Mucosa of descending colon (tissue), 3 donors: ENCODE measurements at regions not wholly inside any gene's neighbourhood (a gene's known extent, or its start where the extent isn't known, plus 50 kb on each side); places are given as distances from the start of the nearest gene placed in this dataset.
A peak's percentile ranks its signal among the peaks of the same experiment; 100 is the strongest.

Experiments used
- ATAC-seq: fragments of 200-7000 bp; cut with Tn5 transposase; one replicate; pipeline ENCODE4 v1.9.1; 2020; ENCODE audit warnings: mild to moderate bottlenecking, moderate library complexity
- DNase-seq, 3 donors: peaks; one replicate each; pipeline ENCODE4 v3.0.0-alpha.2; 2020
- H3K36me3 ChIP-seq: fragments of 200-600 bp; one replicate; pipeline ENCODE4 v1.8.0; 2021; ENCODE audit warnings: low read depth, mild to moderate bottlenecking
- H3K4me1 ChIP-seq: fragments of 200-600 bp; one replicate; pipeline ENCODE4 v1.8.0; 2021; ENCODE audit warnings: low read depth, mild to moderate bottlenecking
- H3K4me3 ChIP-seq: fragments of 200-600 bp; one replicate; pipeline ENCODE4 v1.8.0; 2021; ENCODE audit warnings: mild to moderate bottlenecking
- H3K9me3 ChIP-seq: fragments of 200-600 bp; one replicate; pipeline ENCODE4 v1.8.0; 2021; ENCODE audit warnings: mild to moderate bottlenecking
- intact Hi-C, 2 donors: fragments of 100-400 bp; cut with DNase I in 1 of 2; cut with micrococcal nuclease in 1 of 2; formaldehyde crosslinking; loops; one replicate each; pipeline versions ENCODE4 v1.11.0 to v1.11.1; 2022; cut with DNase I, micrococcal nuclease
- TF ChIP-seq, protein P1 (sequence below): fragments of 200-600 bp; IDR thresholded peaks from one replicate; pipeline ENCODE4 v1.8.0; 2022; ENCODE audit warnings: antibody characterized with exemption, mild to moderate bottlenecking
- donor health status: DM: no; HTN: no; CAD: no; lungs with moderate emphysema.
- donor health status: DM: no; HTN: no; CAD: no.
- donor health status: DM: no; HTN: yes; CAD: no.

DNA sequence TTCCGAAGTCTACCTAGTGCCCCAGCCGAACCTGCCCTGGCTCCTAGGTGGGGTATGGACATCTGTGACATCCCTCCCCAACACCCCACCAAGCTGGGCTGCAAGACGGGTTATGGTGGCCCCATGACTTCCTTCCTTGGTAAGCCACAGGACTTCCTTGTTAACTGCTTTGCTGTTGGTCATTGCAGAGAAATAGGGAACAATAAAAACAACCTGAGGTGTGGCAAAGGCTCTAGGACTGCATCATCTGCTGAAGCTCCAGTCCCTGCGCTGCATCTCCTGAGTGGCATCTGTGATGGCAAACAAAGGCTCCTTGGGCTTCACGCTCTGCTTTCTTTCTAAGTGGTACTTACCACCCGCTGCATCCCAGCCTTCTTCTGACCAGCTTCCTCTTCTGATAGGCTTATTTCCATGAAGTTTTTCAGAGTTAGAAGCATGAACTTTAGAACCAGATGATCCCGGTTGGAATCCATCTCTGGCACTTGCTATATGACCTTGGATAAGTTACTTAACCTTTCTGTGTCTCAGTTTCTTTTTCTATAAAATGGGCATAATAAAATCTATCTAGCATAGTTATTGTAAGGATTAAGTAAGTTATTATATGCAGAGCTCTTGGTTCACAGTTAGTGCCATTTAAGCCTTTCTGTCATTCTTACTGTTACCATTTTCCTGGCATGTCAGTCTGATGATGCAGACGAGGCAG, 216.8 kb downstream of the RPS24 start:
- no peaks in the 10 kb centered on the region for H3K9me3 ChIP-seq
- intact Hi-C loops = no loop called here
- H3K4me1 ChIP-seq = no peaks in the 10 kb centered on the region
- no peaks in the 10 kb centered on the region for H3K36me3 ChIP-seq
- ATAC-seq = peak; percentile 35
- no peak overlapping the region for H3K4me3 ChIP-seq
- TF ChIP-seq, protein P1, sequence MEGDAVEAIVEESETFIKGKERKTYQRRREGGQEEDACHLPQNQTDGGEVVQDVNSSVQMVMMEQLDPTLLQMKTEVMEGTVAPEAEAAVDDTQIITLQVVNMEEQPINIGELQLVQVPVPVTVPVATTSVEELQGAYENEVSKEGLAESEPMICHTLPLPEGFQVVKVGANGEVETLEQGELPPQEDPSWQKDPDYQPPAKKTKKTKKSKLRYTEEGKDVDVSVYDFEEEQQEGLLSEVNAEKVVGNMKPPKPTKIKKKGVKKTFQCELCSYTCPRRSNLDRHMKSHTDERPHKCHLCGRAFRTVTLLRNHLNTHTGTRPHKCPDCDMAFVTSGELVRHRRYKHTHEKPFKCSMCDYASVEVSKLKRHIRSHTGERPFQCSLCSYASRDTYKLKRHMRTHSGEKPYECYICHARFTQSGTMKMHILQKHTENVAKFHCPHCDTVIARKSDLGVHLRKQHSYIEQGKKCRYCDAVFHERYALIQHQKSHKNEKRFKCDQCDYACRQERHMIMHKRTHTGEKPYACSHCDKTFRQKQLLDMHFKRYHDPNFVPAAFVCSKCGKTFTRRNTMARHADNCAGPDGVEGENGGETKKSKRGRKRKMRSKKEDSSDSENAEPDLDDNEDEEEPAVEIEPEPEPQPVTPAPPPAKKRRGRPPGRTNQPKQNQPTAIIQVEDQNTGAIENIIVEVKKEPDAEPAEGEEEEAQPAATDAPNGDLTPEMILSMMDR = no peak
- peak in 1 of 3 donors; percentile 8 for DNase-seq

DNA sequence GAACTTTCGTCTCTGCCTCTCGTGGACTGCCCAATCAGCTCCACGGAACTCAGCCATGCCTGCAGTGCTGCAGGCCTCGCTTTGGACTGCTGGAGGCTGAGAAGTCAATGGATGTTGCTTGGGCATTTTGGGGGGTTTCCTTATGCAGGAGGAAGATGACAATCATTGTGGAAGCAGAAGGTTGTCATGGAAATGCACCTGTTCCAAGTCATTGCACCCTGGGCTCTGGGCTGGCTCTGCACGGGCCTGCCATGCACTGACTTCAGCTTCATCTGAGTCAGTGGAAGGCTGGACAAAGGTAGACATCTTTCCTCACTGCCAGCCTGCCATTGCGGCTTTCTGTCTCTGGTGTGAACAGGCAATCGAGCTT, 217.3 kb downstream of the RPS24 start:
- TF ChIP-seq, protein P1 = no peak
- Histone ChIP-seq H3K4me1 (no peaks in the 10 kb centered on the region), H3K9me3 (no peaks in the 10 kb centered on the region), H3K36me3 (no peaks in the 10 kb centered on the region), H3K4me3 (no peak overlapping the region)
- ATAC-seq (no peak), DNase-seq (no peak)
- intact Hi-C loops = no loop called here

DNA sequence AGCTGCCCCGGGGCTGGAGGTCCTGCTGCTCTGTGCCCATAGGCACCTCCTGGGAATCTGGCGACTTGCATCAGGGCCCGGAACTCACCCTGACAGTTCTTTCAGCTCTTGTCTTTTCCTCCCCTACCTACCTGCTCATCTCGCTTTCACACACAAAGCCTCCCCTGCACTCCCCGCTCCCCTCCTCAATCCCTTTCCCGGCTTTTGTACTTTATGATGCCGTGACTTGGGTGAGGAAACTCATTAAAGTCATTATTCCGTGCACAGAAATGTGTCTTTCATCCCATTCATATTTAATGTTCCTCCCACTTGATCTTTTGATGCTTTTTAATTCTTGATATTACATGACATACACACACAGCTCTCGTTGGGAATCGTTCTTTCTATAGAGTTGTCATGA, 218.6 kb downstream of the RPS24 start:
- H3K9me3 ChIP-seq = no peaks in the 10 kb centered on the region
- ATAC-seq (no peak), DNase-seq (no peak)
- intact Hi-C loops = no loop called here
- no peaks in the 10 kb centered on the region for H3K4me1 ChIP-seq
- no peak overlapping the region for H3K4me3 ChIP-seq
- no peaks in the 10 kb centered on the region for H3K36me3 ChIP-seq
- TF ChIP-seq, protein P1 = no peak

DNA sequence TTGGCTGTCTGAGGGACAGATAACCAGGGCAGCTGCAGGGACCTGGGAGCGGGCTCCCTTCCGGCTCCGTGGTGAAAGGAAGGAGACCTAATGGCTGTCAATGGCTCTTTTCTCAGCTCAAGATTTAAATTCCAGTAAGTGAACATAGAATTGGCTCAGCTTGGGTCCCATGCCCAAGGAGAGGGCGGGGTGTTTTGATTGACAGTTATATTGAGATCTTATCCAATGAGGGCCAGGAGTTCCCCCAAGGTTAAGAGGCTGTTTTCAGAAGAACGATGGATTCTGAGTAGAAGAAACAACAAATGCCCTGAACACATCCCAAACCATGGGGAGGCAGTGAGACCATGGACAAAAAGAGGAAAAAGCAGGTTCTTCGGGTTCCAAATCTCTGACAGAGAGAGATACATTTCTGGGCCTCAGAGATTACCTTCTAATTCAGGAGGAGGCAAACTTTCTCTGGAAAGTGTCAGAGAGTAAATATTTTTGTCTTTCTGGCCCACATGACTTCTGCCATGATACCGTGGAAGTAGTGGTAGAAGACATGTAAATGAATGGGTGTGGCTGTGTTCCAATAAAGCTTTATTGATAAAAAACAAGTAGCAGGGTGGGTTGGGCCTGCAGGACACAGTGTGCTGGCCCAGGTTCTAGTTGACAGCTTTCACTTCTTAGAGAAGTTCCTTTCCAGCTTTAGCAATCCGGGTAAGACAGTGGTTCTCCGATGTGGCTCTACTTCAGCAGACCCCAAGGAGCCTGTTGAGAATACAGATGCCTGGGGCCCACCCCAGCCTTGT, 219.6 kb downstream of the RPS24 start:
- Histone ChIP-seq H3K4me1 (no peaks in the 10 kb centered on the region), H3K36me3 (no peaks in the 10 kb centered on the region), H3K9me3 (no peaks in the 10 kb centered on the region), H3K4me3 (no peak overlapping the region)
- TF ChIP-seq, protein P1 = no peak
- intact Hi-C loops = no loop called here
- DNase-seq (no peak), ATAC-seq (no peak)

DNA sequence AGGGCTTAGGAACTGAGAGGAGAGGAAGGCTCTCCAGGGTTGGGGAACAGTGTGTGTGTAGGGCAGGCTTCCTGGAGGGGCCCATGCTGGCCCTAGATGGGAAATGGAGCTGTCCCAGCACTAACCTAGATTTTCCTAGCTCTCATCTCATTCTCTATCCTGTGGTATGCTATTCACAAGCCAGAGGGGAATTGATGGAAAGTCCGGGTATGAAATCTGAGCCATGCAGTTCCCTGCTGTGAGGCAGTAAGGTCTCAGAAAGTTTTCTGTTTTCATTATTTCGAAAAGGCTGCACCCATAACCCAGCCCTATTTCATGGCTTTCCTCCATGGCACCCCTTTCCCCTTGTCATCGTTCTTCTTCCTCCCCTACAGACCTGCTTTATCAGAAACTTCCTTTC, 220.3 kb downstream of the RPS24 start:
- H3K4me1 ChIP-seq = no peaks in the 10 kb centered on the region
- no peak for DNase-seq
- H3K36me3 ChIP-seq = no peaks in the 10 kb centered on the region
- H3K9me3 ChIP-seq = no peaks in the 10 kb centered on the region
- intact Hi-C loops = no loop called here
- no peak for ATAC-seq
- TF ChIP-seq, protein P1 = no peak
- no peak overlapping the region for H3K4me3 ChIP-seq
